ENCODE measurements at regions not wholly inside any gene's neighbourhood (a gene's known extent, or its start where the extent isn't known, plus 50 kb on each side); places are given as distances from the start of the nearest gene placed in this dataset.

GRCh38 chr17:33730131-33730530, 437.0 kb upstream of the ASIC2 start:
- Histone ChIP-seq H3K4me3 (no peak overlapping the region), H3K4me1 (ENCODE audit: low read depth) (no peaks in the 10 kb centered on the region), H3K36me3 (ENCODE audit: low read depth) (no peaks in the 10 kb centered on the region), H3K9me3 (no peaks in the 10 kb centered on the region)
- TF ChIP-seq, protein P1, sequence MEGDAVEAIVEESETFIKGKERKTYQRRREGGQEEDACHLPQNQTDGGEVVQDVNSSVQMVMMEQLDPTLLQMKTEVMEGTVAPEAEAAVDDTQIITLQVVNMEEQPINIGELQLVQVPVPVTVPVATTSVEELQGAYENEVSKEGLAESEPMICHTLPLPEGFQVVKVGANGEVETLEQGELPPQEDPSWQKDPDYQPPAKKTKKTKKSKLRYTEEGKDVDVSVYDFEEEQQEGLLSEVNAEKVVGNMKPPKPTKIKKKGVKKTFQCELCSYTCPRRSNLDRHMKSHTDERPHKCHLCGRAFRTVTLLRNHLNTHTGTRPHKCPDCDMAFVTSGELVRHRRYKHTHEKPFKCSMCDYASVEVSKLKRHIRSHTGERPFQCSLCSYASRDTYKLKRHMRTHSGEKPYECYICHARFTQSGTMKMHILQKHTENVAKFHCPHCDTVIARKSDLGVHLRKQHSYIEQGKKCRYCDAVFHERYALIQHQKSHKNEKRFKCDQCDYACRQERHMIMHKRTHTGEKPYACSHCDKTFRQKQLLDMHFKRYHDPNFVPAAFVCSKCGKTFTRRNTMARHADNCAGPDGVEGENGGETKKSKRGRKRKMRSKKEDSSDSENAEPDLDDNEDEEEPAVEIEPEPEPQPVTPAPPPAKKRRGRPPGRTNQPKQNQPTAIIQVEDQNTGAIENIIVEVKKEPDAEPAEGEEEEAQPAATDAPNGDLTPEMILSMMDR (IDR thresholded peaks at IDR 0.05): no peak
- DNase-seq (no peak), ATAC-seq (no peak)
- intact Hi-C loops (cut with DNase I, micrococcal nuclease): no loop called here

DNA sequence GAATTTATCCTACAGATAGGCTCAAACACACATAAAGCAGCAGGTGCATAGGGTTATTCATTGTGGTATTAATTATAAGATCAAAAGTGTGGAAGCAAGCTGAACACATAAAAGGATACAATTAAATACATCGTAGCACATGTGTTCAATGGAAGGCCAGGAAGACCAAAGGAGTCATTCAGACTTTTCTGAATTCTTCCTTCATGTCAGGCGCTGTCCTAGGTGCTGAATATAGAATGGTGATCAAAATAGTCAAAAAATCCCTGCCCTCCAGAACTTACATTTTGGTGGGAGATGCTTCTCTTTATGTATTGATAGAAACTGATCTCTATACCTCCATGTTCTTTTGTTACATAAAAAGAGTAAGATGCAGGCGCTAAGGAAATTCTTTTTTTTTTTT, 439.0 kb upstream of the ASIC2 start:
- no peaks in the 10 kb centered on the region for H3K9me3 ChIP-seq
- no peak overlapping the region for H3K4me3 ChIP-seq
- DNase-seq (no peak), ATAC-seq (no peak)
- intact Hi-C loops (cut with DNase I, micrococcal nuclease): no loop called here
- TF ChIP-seq, protein P1 (IDR thresholded peaks at IDR 0.05): no peak
- H3K4me1 ChIP-seq (ENCODE audit: low read depth): no peaks in the 10 kb centered on the region
- no peaks in the 10 kb centered on the region for H3K36me3 ChIP-seq (ENCODE audit: low read depth)

- ATAC-seq (no peak), DNase-seq (no peak)
- intact Hi-C loops (cut with DNase I, micrococcal nuclease): no loop called here
- no peak overlapping the region for H3K4me3 ChIP-seq
- H3K36me3 ChIP-seq (ENCODE audit: low read depth): no peaks in the 10 kb centered on the region
- no peaks in the 10 kb centered on the region for H3K9me3 ChIP-seq
- TF ChIP-seq, protein P1 (IDR thresholded peaks at IDR 0.05): no peak
- no peaks in the 10 kb centered on the region for H3K4me1 ChIP-seq (ENCODE audit: low read depth)
These were observed 446.6 kb upstream of the ASIC2 start for GRCh38 chr17:33739714-33740113.

DNA sequence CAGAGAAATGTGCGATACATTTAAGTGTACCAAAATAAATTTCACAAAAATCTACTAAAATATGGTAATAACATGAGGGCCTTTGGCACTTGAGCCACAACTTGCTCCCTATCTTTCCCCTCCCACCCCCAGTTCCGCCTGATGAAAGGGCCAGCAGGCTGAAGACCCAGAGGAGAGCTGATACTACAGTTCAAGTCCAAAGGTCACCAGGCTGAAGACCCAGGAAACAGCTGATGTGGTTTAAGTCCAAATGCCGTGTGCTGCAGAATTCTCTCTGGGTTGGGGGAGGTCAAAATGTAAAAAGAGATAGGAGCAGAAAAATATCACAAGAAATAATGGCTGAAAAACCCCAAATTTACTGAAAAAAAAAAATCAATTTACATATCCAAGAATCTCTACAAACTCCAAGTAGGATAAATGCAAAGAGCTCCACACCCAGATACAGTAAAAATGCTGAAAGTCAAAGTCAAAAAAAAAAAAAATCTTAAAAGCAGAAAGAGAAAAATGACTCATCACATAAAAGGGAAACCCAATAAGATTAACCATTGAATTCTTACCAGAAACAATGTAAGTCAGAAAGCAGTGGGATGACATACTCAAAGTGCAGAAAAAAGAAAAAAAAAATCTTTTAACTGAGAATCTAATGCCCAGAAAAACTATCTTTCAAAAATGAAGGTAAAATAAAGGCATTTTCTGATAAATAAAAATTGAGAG, 452.1 kb upstream of the ASIC2 start:
- DNase-seq (no peak), ATAC-seq (no peak)
- Histone ChIP-seq H3K4me1 (ENCODE audit: low read depth) (no peaks in the 10 kb centered on the region), H3K4me3 (no peak overlapping the region), H3K36me3 (ENCODE audit: low read depth) (no peaks in the 10 kb centered on the region), H3K9me3 (no peaks in the 10 kb centered on the region)
- intact Hi-C loops (cut with DNase I, micrococcal nuclease): no loop called here
- TF ChIP-seq, protein P1 (IDR thresholded peaks at IDR 0.05): no peak

GRCh38 chr17:33749171-33749570, 456.1 kb upstream of the ASIC2 start:
- DNase-seq (no peak), ATAC-seq (no peak)
- intact Hi-C loops (cut with DNase I, micrococcal nuclease): no loop called here
- Histone ChIP-seq H3K36me3 (ENCODE audit: low read depth) (no peaks in the 10 kb centered on the region), H3K9me3 (no peaks in the 10 kb centered on the region), H3K4me1 (ENCODE audit: low read depth) (no peaks in the 10 kb centered on the region), H3K4me3 (no peak overlapping the region)
- TF ChIP-seq, protein P1 (IDR thresholded peaks at IDR 0.05): no peak
